Breast epithelium (tissue), 3 donors: ENCODE measurements at regions not wholly inside any gene's neighbourhood (a gene's known extent, or its start where the extent isn't known, plus 50 kb on each side); places are given as distances from the start of the nearest gene placed in this dataset.

Experiments used
- POLR2A ChIP-seq: fragments of 450-650 bp; IDR thresholded peaks from one replicate; pipeline ENCODE4 v1.6.1; 2016; ENCODE audit warnings: antibody characterized with exemption, mild to moderate bottlenecking, moderate library complexity
- TF ChIP-seq, protein P1 (sequence below), 3 donors: fragments of 450-650 bp; IDR thresholded peaks; one replicate each; pipeline ENCODE4 v1.5.1; 2016 to 2017; ENCODE audit warnings: antibody characterized with exemption in 3 of 3, mild to moderate bottlenecking in 3 of 3, moderate library complexity in 3 of 3

DNA sequence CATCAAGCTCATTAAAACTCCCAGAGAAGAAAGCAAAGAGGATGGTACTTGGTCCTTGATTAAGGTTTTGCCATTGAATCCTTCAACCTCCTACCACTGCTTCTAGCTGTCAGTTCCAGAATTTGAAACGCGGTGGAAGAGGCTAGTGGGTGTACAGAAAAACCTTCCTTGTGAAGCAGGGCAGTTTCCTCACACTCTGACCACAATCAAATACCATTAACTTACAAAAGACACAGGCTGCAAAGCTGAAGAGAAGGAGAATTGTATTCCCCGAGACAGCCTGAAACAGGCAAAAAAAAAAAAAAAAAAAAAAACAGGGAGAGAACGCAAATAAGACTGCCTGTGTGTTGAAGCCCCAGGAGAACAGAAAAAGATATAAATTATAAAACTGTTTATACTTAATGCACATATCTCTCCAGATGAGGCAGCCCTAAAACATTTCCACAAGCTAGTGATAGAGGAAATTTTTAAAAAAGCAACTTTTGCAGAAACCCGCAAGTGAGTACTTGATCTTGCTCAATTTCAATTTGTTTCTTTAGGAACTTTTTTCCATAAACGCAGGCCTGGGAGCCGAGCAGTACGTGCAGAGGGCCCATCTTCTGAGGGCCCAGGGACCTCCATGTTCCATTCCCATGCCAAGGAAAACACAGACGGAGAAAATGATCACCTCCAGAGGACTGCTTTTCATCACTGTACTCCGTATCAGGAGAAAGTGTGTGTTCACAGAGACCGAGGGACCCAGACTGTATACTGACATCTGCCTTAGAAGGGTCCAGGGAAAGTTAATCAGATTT is 218.7 kb upstream of the BLID start:
- TF ChIP-seq, protein P1, sequence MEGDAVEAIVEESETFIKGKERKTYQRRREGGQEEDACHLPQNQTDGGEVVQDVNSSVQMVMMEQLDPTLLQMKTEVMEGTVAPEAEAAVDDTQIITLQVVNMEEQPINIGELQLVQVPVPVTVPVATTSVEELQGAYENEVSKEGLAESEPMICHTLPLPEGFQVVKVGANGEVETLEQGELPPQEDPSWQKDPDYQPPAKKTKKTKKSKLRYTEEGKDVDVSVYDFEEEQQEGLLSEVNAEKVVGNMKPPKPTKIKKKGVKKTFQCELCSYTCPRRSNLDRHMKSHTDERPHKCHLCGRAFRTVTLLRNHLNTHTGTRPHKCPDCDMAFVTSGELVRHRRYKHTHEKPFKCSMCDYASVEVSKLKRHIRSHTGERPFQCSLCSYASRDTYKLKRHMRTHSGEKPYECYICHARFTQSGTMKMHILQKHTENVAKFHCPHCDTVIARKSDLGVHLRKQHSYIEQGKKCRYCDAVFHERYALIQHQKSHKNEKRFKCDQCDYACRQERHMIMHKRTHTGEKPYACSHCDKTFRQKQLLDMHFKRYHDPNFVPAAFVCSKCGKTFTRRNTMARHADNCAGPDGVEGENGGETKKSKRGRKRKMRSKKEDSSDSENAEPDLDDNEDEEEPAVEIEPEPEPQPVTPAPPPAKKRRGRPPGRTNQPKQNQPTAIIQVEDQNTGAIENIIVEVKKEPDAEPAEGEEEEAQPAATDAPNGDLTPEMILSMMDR (IDR thresholded peaks at IDR 0.05), result no peak
- TF ChIP-seq POLR2A, result no peak
